ENCODE measurements at regions not wholly inside any gene's neighbourhood (a gene's known extent, or its start where the extent isn't known, plus 50 kb on each side); places are given as distances from the start of the nearest gene placed in this dataset.

GRCh38 chr6:30272032-30272431 lies 54.7 kb upstream of the TRIM39 start:
- DNase-seq (ENCODE audit: low read depth, low spot score) = no peak

DNA sequence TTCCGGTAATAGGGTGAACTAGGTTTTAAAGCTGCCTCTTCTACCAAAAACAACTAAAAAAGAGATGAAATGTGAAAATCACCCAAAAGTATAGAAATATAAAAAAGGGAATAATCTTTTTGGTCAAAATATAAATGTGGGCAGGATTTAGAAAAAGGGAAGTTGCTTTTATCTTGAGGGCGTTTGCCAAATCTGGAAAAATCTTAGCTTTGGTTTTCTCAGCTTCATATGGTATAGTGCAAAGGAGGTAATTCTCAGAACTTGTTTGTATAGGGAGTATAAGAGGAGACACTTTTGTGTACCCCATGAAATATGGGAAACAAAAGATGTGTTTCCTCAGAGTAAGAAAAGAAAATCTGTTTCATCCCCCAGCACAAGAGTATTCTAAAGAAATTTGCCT lies 54.2 kb upstream of the TRIM26 start:
- no peak for DNase-seq (ENCODE audit: low read depth, low spot score)

DNA sequence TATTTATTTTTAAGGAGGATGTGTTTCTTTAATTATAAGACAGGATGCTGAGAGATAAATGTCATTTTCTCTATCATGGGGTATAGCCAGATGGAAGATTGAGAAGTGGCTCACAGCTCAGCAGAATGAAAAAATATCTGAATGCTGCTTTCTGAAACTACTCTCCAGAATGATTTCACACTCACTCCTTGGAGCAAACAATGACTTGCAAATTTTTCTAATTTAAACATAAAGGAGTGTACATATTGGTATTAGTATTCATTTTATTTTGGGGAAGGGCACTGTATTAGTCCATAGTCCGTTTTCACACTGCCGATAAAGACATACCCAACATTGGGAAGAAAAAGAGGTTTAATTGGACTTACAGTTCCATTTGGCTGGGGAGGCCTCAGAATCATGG lies 52.4 kb upstream of the TRIM26 start:
- no peak for DNase-seq (ENCODE audit: low read depth, low spot score)

DNA sequence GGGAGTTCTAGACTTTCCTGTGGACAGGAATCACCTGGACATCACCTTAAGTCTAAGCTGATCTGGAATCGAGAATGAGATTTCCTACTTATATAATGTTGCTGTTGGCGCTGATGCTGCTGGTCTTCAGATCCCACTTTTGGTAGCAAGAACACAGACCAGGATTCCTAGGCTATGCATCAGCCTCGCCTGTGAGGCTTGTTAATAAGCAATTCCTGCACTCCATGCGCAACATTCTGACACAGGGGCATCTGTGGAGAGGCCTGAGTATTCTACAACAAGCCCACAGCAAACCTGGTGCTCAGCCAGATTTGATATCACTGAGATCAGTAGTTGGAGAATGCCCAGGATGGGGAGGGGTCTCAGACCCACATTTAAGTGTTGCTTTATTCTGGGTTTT lies 52.0 kb upstream of the TRIM26 start:
- DNase-seq (ENCODE audit: low read depth, low spot score) = peak; percentile 52

DNA sequence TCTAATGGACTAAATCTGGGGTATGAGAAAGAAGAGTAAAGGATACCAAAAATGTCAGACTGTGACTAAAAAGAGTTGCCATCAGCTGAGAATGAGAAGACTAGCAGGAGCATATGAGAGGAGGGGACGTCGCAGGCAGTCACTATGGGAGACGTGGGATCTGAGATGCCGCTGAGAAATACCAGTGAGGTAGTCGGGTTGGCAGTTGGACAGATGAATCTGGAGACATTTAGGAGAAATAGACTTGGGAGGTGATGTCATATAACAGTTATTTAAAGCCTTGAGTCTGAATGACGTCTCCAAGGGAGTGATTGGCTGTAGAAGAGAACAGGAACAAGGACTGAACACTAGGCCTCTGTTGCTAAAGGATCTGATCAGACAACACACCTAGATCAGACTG lies 51.5 kb upstream of the TRIM26 start:
- peak; percentile 72 for DNase-seq (ENCODE audit: low read depth, low spot score)

GRCh38 chr6:30263734-30264133 lies 50.5 kb upstream of the TRIM26 start:
- peak; percentile 71 for DNase-seq (ENCODE audit: low read depth, low spot score)
